ENCODE measurements at regions not wholly inside any gene's neighbourhood (a gene's known extent, or its start where the extent isn't known, plus 50 kb on each side); places are given as distances from the start of the nearest gene placed in this dataset.

- H3K27ac ChIP-seq (ENCODE audit: low read depth, low read length, poor library complexity, severe bottlenecking), result no peak overlapping the region
- BruUV-seq (replicated peaks), result no TSS peak
- H3K36me3 ChIP-seq (ENCODE audit: insufficient read depth, low read length, poor library complexity, severe bottlenecking), result no peaks in the 10 kb centered on the region
- TF ChIP-seq EZH2 (IDR thresholded peaks at IDR 0.05; ENCODE audit: borderline replicate concordance, low read depth, low read length, poor library complexity, severe bottlenecking), result no peak
- TF ChIP-seq CTCF (conservative IDR thresholded peaks at IDR 0.05; ENCODE audit: low read depth, low read length), result no peak
- ChIA-PET CTCF (no interaction called here), POLR2A (ENCODE audit: low non-redundant PET) (no interaction called here)
- peaks cover 36% of the 10 kb centered on the region for H3K27me3 ChIP-seq (replicated peaks; ENCODE audit: insufficient read depth, low read depth, low read length, poor library complexity)
- intact Hi-C loops (cut with micrococcal nuclease; ENCODE audit: unreplicated experiment), result no loop called here
- H3K4me1 ChIP-seq (ENCODE audit: insufficient read depth, low read length, poor library complexity, severe bottlenecking), result no peaks in the 10 kb centered on the region
- no peaks in the 10 kb centered on the region for H3K9me3 ChIP-seq (ENCODE audit: low read depth, low read length, poor library complexity, severe bottlenecking)
- H3K4me3 ChIP-seq (ENCODE audit: low read depth, low read length, poor library complexity, severe bottlenecking), result no peak overlapping the region
- DNase-seq (ENCODE audit: low spot score), result no peak
These were observed 137.4 kb downstream of the EHF start for GRCh38 chr11:34758262-34758661.

DNA sequence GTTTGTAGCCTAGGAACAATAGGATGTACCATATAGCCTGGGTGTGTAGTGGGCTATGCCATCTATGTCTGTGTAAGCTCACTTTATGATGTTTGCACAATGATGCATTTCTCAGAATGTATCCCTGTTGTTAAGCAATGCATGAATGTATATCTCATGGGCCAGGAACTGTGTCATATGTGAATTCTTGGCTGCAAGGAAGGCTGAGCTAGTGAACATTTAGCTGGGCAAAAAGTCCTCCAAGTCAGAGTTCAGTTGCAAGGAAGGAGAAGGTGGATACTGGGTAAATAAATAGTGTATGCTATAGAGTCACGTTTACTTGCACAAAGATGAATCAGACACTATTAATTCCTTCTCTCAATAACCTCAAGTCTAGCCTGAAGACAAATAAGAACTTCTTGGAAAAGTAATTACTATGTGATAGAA, 136.1 kb downstream of the EHF start:
- DNase-seq (ENCODE audit: low spot score), result no peak
- no peaks in the 10 kb centered on the region for H3K9me3 ChIP-seq (ENCODE audit: low read depth, low read length, poor library complexity, severe bottlenecking)
- no peaks in the 10 kb centered on the region for H3K4me1 ChIP-seq (ENCODE audit: insufficient read depth, low read length, poor library complexity, severe bottlenecking)
- H3K27me3 ChIP-seq (replicated peaks; ENCODE audit: insufficient read depth, low read depth, low read length, poor library complexity), result peaks cover 36% of the 10 kb centered on the region
- BruUV-seq (replicated peaks), result no TSS peak
- TF ChIP-seq CTCF (conservative IDR thresholded peaks at IDR 0.05; ENCODE audit: low read depth, low read length) (no peak), EZH2 (IDR thresholded peaks at IDR 0.05; ENCODE audit: borderline replicate concordance, low read depth, low read length, poor library complexity, severe bottlenecking) (no peak)
- no peaks in the 10 kb centered on the region for H3K36me3 ChIP-seq (ENCODE audit: insufficient read depth, low read length, poor library complexity, severe bottlenecking)
- no peak overlapping the region for H3K27ac ChIP-seq (ENCODE audit: low read depth, low read length, poor library complexity, severe bottlenecking)
- intact Hi-C loops (cut with micrococcal nuclease; ENCODE audit: unreplicated experiment), result no loop called here
- ChIA-PET CTCF (no interaction called here), POLR2A (ENCODE audit: low non-redundant PET) (no interaction called here)
- no peak overlapping the region for H3K4me3 ChIP-seq (ENCODE audit: low read depth, low read length, poor library complexity, severe bottlenecking)

DNA sequence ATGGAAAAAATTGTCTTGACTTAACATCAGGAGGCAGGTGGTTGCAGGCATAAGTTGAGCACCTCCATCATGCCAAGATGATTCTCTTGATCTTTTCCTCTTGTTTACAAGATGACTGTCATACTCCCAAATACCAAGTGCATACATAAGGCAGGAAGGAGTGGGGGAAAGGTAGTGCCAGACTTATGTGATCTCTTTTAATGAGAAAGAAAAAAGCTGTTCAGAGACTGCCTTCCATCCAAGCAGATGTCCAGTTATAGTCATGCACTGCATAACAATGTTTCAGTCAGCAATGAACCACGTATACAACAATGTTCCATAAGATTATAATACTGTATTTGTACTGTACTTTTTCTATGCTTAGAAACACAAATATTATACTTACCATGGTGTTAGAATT, 135.7 kb downstream of the EHF start:
- no peaks in the 10 kb centered on the region for H3K36me3 ChIP-seq (ENCODE audit: insufficient read depth, low read length, poor library complexity, severe bottlenecking)
- TF ChIP-seq CTCF (conservative IDR thresholded peaks at IDR 0.05; ENCODE audit: low read depth, low read length) (no peak), EZH2 (IDR thresholded peaks at IDR 0.05; ENCODE audit: borderline replicate concordance, low read depth, low read length, poor library complexity, severe bottlenecking) (no peak)
- no TSS peak for BruUV-seq (replicated peaks)
- no peaks in the 10 kb centered on the region for H3K4me1 ChIP-seq (ENCODE audit: insufficient read depth, low read length, poor library complexity, severe bottlenecking)
- POLR2A ChIA-PET (ENCODE audit: low non-redundant PET), result no interaction called here
- H3K27me3 ChIP-seq (replicated peaks; ENCODE audit: insufficient read depth, low read depth, low read length, poor library complexity), result peaks cover 36% of the 10 kb centered on the region
- DNase-seq (ENCODE audit: low spot score), result no peak
- intact Hi-C loops (cut with micrococcal nuclease; ENCODE audit: unreplicated experiment), result no loop called here
- H3K27ac ChIP-seq (ENCODE audit: low read depth, low read length, poor library complexity, severe bottlenecking), result no peak overlapping the region
- CTCF ChIA-PET, result no interaction called here
- no peaks in the 10 kb centered on the region for H3K9me3 ChIP-seq (ENCODE audit: low read depth, low read length, poor library complexity, severe bottlenecking)
- H3K4me3 ChIP-seq (ENCODE audit: low read depth, low read length, poor library complexity, severe bottlenecking), result no peak overlapping the region
